HAP-1 (cell line): ENCODE measurements at regions not wholly inside any gene's neighbourhood (a gene's known extent, or its start where the extent isn't known, plus 50 kb on each side); places are given as distances from the start of the nearest gene placed in this dataset.

Source experiments
- DNase-seq, 2 experiments: peaks; one replicate each; pipeline ENCODE4 v3.0.0-alpha.2; 2016 to 2020; ENCODE audit warnings: low spot score in 2 of 2
- H3K27me3 ChIP-seq: fragments of 250-450 bp; sonication (Bioruptor Pico); 2 replicates; pipeline ENCODE4 v1.5.1; 2020; ENCODE audit warnings: low read depth, mild to moderate bottlenecking, moderate library complexity
- H3K36me3 ChIP-seq: fragments of 250-450 bp; sonication (Bioruptor Pico); replicated peaks from 2 replicates; pipeline ENCODE4 v1.5.1; 2020; ENCODE audit warnings: mild to moderate bottlenecking
- H3K4me1 ChIP-seq: fragments of 250-450 bp; sonication (Bioruptor Pico); 2 replicates; pipeline ENCODE4 v1.5.1; 2020; ENCODE audit warnings: mild to moderate bottlenecking
- H3K4me3 ChIP-seq: fragments of 250-450 bp; sonication (Bioruptor Pico); 2 replicates; pipeline ENCODE4 v1.5.1; 2020; ENCODE audit warnings: mild to moderate bottlenecking, moderate library complexity
- H3K9me3 ChIP-seq: fragments of 250-450 bp; sonication (Bioruptor Pico); 2 replicates; pipeline ENCODE4 v1.5.1; 2020; ENCODE audit warnings: mild to moderate bottlenecking, moderate library complexity
- in situ Hi-C: fragments of 300-500 bp; cut with MboI; formaldehyde crosslinking; loops from 3 replicates; pipeline ENCODE4 v1.14.3; 2020; ENCODE audit warnings: low sequenced_read_pairs, inconsistent platforms, mixed read lengths

DNA sequence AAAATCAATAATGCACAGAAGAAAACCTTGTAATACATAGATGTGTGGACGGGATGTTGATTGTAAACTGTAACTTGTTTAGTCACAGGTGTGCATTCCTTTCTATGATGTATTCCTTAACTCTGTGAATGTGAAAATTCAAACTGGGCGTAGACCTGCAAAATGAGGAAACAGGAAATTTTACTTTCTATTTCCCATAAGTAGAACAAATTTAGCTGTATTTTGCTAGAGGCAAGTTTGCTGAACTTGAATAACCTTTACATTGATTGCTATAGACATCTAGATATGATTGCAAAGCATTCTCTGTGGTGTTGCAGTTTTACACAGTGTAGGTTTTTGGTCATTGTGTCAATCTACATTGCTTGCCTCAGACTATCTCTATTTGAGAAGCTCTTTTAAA, 368.4 kb upstream of the MAN1A1 start:
- no peaks in the 10 kb centered on the region for H3K27me3 ChIP-seq
- DNase-seq, result no peak
- H3K4me1 ChIP-seq, result no peaks in the 10 kb centered on the region
- H3K9me3 ChIP-seq, result no peaks in the 10 kb centered on the region
- in situ Hi-C loops, result loop anchor here (25.0 kb wide), 1 partner anchor 581 kb away; no protein-coding TSS in a partner anchor
- no peak overlapping the region for H3K4me3 ChIP-seq
- no peaks in the 10 kb centered on the region for H3K36me3 ChIP-seq

DNA sequence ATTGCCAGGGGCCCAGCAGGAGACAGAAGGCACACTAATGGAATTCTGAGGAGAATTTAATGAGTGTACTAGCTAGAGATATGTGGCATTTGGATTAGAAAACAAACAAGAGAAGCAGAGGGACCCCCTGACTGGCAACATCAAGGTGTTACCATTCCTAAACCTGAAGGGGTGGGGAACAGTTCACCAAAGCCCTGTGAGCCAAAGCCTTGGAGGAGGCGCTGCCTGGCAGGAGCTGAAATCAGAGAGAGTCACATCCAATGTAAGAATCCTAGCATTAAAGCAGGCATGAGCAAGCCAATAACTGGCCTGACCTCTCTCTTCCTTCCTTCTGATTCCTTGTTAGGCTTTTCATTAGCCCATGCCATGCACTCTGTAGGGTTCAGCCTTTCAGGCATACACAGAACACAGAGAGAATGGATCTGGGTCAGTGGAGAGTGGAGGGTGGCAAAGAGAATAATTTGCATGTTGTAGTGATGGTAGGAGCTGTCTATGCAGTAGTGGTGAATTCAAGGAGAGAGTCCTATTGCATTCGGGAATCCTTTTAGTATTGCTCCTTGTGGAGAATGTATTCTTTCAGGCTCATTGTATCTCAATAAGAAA, 367.2 kb upstream of the MAN1A1 start:
- no peak for DNase-seq
- in situ Hi-C loops, result loop anchor here (25.0 kb wide), 1 partner anchor 579 kb away; no protein-coding TSS in a partner anchor
- Histone ChIP-seq H3K9me3 (no peaks in the 10 kb centered on the region), H3K36me3 (no peaks in the 10 kb centered on the region), H3K4me3 (no peak overlapping the region), H3K4me1 (no peaks in the 10 kb centered on the region), H3K27me3 (no peaks in the 10 kb centered on the region)

DNA sequence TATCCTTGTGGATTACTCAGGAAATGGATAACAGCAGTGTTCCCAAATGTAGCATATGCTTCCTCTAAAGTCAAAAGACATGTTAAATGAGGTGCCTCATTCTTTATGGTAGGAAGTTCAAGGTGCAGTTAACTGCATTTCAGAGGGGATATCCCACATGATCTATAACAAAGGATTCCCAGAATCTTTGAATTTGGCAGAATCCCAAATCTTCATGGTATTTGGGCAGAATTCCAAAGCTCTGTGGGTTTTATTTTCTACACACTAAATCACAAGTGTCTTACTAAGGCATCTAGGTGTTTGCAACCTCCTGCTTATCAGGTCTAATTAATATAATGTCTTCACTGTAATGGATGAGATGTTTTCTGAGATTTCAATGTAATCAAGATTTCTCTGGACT, 364.3 kb upstream of the MAN1A1 start:
- H3K4me1 ChIP-seq, result no peaks in the 10 kb centered on the region
- in situ Hi-C loops, result loop anchor here (25.0 kb wide), 1 partner anchor 577 kb away; no protein-coding TSS in a partner anchor
- no peak for DNase-seq
- H3K9me3 ChIP-seq, result no peaks in the 10 kb centered on the region
- no peaks in the 10 kb centered on the region for H3K27me3 ChIP-seq
- H3K4me3 ChIP-seq, result no peak overlapping the region
- H3K36me3 ChIP-seq, result no peaks in the 10 kb centered on the region

DNA sequence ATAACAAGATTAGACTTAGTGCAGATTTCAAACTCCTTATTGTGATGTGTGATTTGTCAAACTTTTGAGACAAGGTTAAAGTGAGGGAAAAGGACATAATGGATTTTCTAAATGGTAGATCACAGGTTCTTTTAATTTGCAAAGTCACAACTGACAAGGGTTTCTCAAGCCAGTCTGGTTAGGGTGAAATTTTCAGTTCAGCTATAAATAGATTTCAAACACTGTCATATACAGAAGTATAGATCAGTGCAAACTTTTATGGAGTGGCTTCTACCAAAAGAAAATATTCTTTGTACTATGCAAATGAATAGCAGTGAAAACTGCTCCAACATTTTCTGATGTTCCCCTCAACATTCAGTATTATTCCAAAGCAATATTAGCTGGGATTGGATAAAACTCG, 337.1 kb upstream of the MAN1A1 start:
- Histone ChIP-seq H3K27me3 (no peaks in the 10 kb centered on the region; the same call in 1 of the 2 replicates), H3K4me3 (no peak overlapping the region), H3K4me1 (no peaks in the 10 kb centered on the region), H3K36me3 (no peaks in the 10 kb centered on the region), H3K9me3 (no peaks in the 10 kb centered on the region)
- DNase-seq, result no peak
- in situ Hi-C loops, result no loop called here

DNA sequence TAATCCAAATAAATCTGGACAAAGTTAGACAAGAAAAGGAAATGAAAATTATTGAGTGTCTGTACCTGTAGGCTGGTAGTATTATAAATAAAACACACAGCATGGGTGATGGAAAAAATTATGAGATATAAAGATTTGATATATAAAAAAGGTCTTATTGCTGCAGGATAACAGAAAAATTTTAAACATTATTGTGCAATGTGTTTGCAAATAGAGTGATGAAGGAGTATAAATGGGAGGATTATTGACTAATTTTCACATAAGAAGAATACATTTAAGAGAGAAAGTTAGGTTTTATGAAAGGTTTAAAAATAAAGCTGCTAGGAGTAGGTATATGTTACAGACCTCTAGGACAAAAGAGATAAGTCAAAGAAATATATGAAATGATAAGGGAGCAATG, 336.7 kb upstream of the MAN1A1 start:
- H3K9me3 ChIP-seq, result no peaks in the 10 kb centered on the region
- no peak for DNase-seq
- no peaks in the 10 kb centered on the region for H3K36me3 ChIP-seq
- H3K4me1 ChIP-seq, result no peaks in the 10 kb centered on the region
- H3K4me3 ChIP-seq, result no peak overlapping the region
- H3K27me3 ChIP-seq, result no peaks in the 10 kb centered on the region; the same call in 1 of the 2 replicates
- in situ Hi-C loops, result no loop called here

DNA sequence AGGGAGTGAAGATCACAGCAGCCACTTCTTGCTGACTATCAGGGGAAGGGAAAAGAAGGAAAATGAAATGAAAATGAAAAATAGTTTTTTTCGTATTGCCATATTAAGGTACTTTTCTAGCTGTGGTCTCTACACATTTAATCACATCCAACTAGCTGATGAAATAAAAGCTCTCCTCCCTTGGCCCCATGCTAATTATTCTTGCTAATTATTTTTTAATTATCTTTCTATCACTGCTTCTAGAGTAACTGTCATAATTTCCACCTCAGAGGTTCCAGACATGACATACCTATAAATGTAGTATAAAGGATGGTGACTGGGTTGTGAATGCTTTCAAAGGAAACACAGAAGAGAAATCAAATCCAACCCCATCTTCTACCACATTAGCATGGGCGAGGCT, 334.1 kb upstream of the MAN1A1 start:
- no peaks in the 10 kb centered on the region for H3K9me3 ChIP-seq

DNA sequence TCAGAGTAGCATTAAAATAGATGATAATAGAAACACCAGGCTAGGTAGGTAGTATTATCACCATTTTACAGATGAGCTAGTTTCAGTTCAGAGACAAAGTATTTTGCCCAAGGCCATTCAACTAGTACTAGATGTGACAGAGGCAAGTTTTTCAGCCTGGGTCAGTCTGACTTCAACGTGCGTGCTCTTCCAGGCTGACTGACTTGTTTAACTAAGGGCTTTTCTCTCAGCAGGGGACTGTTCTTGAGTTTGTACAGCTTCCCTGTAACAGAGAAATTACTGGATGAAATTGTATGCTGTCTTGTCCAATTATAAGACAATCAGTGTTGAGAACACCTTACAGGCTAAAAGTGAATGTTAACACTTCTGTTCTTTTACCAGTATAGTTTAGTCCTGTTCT, 333.5 kb upstream of the MAN1A1 start:
- H3K4me1 ChIP-seq, result no peaks in the 10 kb centered on the region; the same call in 1 of the 2 replicates
- H3K4me3 ChIP-seq, result no peak overlapping the region
- in situ Hi-C loops, result no loop called here
- DNase-seq, result no peak
- no peaks in the 10 kb centered on the region for H3K9me3 ChIP-seq
- H3K27me3 ChIP-seq, result no peaks in the 10 kb centered on the region
- H3K36me3 ChIP-seq, result no peaks in the 10 kb centered on the region

More for the DNA sequence above, 334.1 kb upstream of the MAN1A1 start:
- DNase-seq, result no peak
- no peaks in the 10 kb centered on the region for H3K27me3 ChIP-seq
- no peak overlapping the region for H3K4me3 ChIP-seq
- H3K36me3 ChIP-seq, result no peaks in the 10 kb centered on the region
- in situ Hi-C loops, result no loop called here
- H3K4me1 ChIP-seq, result no peaks in the 10 kb centered on the region

DNA sequence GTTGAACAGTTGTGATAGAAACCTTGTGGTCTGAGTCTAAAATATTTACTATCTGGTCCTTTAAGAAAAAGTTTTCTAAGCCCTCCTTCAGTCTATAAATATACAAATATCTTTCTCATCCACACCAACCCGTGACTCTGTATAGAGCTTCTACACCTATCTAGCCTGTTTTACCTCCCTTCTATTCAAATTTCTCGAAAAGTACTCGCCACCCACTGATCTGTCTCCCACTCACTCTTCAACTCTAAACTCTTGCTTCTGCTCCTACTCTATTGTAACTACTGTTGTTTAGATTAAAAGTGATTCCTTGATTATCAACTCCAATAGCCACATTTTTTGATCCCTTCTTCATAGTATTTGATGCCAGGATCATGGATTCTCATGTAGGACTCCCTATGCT, 329.4 kb upstream of the MAN1A1 start:
- Histone ChIP-seq H3K36me3 (no peaks in the 10 kb centered on the region), H3K4me1 (no peaks in the 10 kb centered on the region; the same call in 1 of the 2 replicates), H3K9me3 (no peaks in the 10 kb centered on the region), H3K4me3 (no peak overlapping the region), H3K27me3 (no peaks in the 10 kb centered on the region)
- in situ Hi-C loops, result no loop called here
- DNase-seq, result no peak

DNA sequence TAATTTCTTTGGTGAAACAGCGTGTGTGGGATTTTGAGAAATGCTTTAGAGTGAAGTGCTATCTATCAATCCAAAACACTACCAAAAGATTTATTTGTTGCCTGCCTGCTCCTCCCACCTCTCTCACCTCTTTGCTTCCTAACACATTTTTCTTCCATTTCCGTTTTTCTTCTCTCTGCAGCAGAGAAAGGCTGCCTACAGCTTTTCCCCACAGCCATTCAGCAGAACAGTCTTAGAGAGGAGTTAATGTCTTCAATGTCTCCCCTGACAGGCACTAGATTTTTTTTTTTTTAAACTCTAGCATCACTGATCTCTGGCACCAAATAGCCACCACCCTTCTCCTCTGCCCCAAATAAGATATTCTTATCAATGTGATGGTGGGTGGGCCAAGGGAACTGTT, 327.8 kb upstream of the MAN1A1 start:
- H3K27me3 ChIP-seq, result no peaks in the 10 kb centered on the region

DNA sequence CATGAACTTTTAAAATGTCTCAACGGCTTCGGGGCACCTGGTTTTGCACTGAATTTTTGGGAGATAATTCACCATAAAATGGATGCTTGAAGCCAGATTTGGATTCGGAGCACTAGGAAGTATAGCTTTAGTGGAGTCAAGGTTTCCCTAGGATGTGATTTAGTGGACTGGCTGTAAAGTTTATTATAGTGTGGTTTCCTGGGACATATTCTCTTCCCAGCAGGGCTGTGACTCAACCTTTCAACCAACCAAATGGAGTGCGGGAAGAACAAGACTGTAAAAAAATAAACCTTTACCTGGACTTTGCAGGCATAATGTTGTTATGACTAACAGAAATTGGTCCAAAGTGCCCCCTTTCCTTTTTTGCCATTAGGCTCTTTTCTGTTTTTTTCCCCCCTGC, 327.4 kb upstream of the MAN1A1 start:
- DNase-seq, result no peak
- H3K36me3 ChIP-seq, result no peaks in the 10 kb centered on the region
- H3K4me3 ChIP-seq, result no peak overlapping the region
- H3K9me3 ChIP-seq, result no peaks in the 10 kb centered on the region
- H3K4me1 ChIP-seq, result no peaks in the 10 kb centered on the region; the same call in 1 of the 2 replicates
- in situ Hi-C loops, result no loop called here
- no peaks in the 10 kb centered on the region for H3K27me3 ChIP-seq

More for the DNA sequence above, 327.8 kb upstream of the MAN1A1 start:
- Histone ChIP-seq H3K4me1 (no peaks in the 10 kb centered on the region; the same call in 1 of the 2 replicates), H3K36me3 (no peaks in the 10 kb centered on the region), H3K4me3 (no peak overlapping the region), H3K9me3 (no peaks in the 10 kb centered on the region)
- in situ Hi-C loops, result no loop called here
- no peak for DNase-seq

DNA sequence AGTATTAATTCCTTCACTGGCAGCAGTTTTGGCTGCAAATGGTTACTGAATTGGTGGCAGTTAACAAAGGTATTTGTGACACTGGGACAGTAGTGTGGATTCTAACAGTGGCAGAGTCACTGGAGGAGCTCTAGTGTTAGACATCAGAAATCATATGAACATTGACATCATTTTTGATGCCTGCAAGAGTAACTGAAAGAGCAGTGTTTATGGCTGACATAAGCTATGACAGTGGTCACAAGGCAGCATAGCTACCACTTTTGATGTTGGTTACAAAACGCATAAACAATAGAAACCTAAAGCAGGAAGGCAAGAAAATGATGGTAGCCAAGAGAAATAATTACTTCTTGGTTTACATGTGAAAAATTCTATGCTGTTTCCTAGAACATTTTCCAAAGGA, 326.7 kb upstream of the MAN1A1 start:
- no peak for DNase-seq
- H3K36me3 ChIP-seq, result no peaks in the 10 kb centered on the region
- no peaks in the 10 kb centered on the region for H3K9me3 ChIP-seq
- no peaks in the 10 kb centered on the region; the same call in 1 of the 2 replicates for H3K27me3 ChIP-seq
- no peak overlapping the region for H3K4me3 ChIP-seq
- in situ Hi-C loops, result no loop called here
- no peaks in the 10 kb centered on the region; the same call in 1 of the 2 replicates for H3K4me1 ChIP-seq

DNA sequence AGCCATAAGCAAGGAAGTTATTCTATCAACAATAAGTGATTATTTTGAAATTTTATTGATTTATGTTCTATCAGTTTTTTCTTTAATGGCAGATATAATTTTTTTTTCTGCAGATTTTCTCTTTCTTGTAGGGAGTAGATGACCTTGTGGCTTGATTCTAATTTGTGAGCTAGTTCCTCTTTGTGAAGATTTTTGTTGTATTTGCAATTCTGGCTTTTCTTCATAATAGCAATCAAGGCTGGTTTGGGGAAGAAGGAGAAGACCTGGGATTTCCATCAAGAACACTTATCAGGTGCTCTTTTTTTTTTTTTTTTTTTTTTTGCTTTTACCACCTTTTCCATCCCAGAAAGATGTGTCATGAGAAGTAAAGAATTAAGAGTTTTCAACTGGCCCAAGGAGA, 324.2 kb upstream of the MAN1A1 start:
- Histone ChIP-seq H3K36me3 (no peaks in the 10 kb centered on the region), H3K27me3 (no peaks in the 10 kb centered on the region; the same call in 1 of the 2 replicates), H3K4me3 (no peak overlapping the region), H3K9me3 (no peaks in the 10 kb centered on the region), H3K4me1 (no peaks in the 10 kb centered on the region; the same call in 1 of the 2 replicates)
- in situ Hi-C loops, result no loop called here
- DNase-seq, result no peak

DNA sequence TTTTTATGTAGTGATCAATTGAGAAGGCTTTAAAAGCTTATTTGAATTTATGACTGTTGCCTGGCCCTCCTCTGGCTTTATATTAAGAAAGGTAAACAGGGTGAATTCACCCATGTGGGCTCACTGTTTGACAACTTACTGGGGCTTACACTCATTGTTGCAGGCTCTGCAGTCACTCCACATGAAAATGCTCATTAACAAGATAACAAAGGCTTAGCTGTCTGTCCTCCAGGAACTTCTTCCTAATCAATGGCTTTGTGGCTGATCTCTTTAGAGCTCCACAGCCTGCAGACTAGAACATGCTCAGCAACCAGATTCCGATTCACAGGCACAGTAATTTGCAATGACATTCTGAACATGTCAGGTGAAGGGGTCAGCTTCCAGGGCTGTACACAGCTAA, 323.2 kb upstream of the MAN1A1 start:
- H3K9me3 ChIP-seq, result no peaks in the 10 kb centered on the region
- no peaks in the 10 kb centered on the region for H3K4me1 ChIP-seq
- no peaks in the 10 kb centered on the region for H3K36me3 ChIP-seq
- H3K4me3 ChIP-seq, result no peak overlapping the region
- no peak for DNase-seq
- H3K27me3 ChIP-seq, result no peaks in the 10 kb centered on the region; the same call in 1 of the 2 replicates
- in situ Hi-C loops, result no loop called here

DNA sequence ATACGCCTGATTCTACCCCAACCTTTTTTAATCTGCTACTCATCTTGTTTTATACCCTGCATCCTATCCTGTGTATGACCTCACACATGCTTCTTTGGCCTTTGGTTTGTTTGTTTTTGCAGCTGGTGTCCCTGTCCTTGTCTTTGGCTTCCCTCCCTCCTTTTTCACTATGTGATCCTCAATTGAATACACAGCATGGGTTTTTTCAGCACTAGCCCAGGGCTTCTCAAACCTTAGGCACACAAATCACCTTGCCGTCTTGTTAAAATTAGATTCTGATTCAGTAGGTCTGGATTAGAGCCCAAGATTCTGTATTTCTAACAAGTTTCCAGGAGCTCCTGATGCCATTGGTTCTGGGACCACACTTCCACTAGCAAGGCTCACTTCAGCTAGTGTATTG, 321.5 kb upstream of the MAN1A1 start:
- no peaks in the 10 kb centered on the region for H3K9me3 ChIP-seq
- in situ Hi-C loops, result no loop called here
- DNase-seq, result no peak
- H3K36me3 ChIP-seq, result no peaks in the 10 kb centered on the region
- H3K4me3 ChIP-seq, result no peak overlapping the region
- no peaks in the 10 kb centered on the region; the same call in 1 of the 2 replicates for H3K27me3 ChIP-seq
- H3K4me1 ChIP-seq, result no peaks in the 10 kb centered on the region

DNA sequence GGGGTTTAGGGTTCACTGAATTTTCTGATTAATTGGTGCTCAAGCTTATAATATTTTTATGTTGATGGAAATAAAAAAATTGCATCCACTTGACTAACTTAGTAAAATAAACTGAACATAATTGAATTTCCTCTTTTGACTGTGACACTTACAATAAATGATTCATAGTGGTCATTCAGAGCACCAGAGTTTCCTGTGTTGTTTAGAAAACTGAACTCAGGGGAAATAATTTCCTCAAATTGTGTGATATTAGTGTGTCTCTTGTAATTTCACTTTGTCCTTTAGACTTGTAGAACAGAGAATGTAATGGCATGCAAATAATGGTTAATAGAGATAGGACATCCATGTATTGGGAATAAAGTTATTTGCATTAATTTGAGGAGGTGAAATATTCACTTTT, 319.7 kb upstream of the MAN1A1 start:
- DNase-seq, result no peak
- no peak overlapping the region for H3K4me3 ChIP-seq
- no peaks in the 10 kb centered on the region for H3K4me1 ChIP-seq
- no peaks in the 10 kb centered on the region for H3K9me3 ChIP-seq
- no peaks in the 10 kb centered on the region for H3K36me3 ChIP-seq
- no peaks in the 10 kb centered on the region; the same call in 1 of the 2 replicates for H3K27me3 ChIP-seq
- in situ Hi-C loops, result no loop called here
